ENCODE measurements at regions not wholly inside any gene's neighbourhood (a gene's known extent, or its start where the extent isn't known, plus 50 kb on each side); places are given as distances from the start of the nearest gene placed in this dataset.

GRCh38 chrX:45660477-45660876 is 459.8 kb upstream of the DIPK2B start:
- TF ChIP-seq, protein P1, sequence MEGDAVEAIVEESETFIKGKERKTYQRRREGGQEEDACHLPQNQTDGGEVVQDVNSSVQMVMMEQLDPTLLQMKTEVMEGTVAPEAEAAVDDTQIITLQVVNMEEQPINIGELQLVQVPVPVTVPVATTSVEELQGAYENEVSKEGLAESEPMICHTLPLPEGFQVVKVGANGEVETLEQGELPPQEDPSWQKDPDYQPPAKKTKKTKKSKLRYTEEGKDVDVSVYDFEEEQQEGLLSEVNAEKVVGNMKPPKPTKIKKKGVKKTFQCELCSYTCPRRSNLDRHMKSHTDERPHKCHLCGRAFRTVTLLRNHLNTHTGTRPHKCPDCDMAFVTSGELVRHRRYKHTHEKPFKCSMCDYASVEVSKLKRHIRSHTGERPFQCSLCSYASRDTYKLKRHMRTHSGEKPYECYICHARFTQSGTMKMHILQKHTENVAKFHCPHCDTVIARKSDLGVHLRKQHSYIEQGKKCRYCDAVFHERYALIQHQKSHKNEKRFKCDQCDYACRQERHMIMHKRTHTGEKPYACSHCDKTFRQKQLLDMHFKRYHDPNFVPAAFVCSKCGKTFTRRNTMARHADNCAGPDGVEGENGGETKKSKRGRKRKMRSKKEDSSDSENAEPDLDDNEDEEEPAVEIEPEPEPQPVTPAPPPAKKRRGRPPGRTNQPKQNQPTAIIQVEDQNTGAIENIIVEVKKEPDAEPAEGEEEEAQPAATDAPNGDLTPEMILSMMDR (IDR thresholded peaks at IDR 0.05) = no peak
- TF ChIP-seq EZH2 (IDR thresholded peaks at IDR 0.05) = no peak
- no peak for TF ChIP-seq EZH2phosphoT487 (IDR thresholded peaks at IDR 0.05)
- H3K4me3 Mint-ChIP-seq = no peak overlapping the region

GRCh38 chrX:45633419-45633818 is 432.7 kb upstream of the DIPK2B start:
- Mint-ChIP-seq H3K36me3 (no peaks in the 10 kb centered on the region), H3K27ac (no peak overlapping the region), H3K9me3 (peaks cover 14% of the 10 kb centered on the region), H3K4me1 (no peaks in the 10 kb centered on the region), H3K4me3 (no peak overlapping the region), H3K27me3 (ENCODE audit: insufficient read depth, low read depth) (no peaks in the 10 kb centered on the region)
- TF ChIP-seq EZH2phosphoT487 (IDR thresholded peaks at IDR 0.05) (no peak), EZH2 (IDR thresholded peaks at IDR 0.05) (no peak)
- TF ChIP-seq, protein P1 (IDR thresholded peaks at IDR 0.05) = no peak
- H3K36me3 ChIP-seq = no peaks in the 10 kb centered on the region
- H3K27ac ChIP-seq = no peak overlapping the region
- H3K4me1 ChIP-seq = no peaks in the 10 kb centered on the region
- peaks cover 14% of the 10 kb centered on the region for H3K9me3 ChIP-seq (ENCODE audit: low read depth)
- no peaks in the 10 kb centered on the region for H3K27me3 ChIP-seq
- no peak for DNase-seq (ENCODE audit: low spot score)
- no peak overlapping the region for H3K4me2 ChIP-seq
- H4K20me1 ChIP-seq (ENCODE audit: low read depth) = no peaks in the 10 kb centered on the region
- H3K4me3 ChIP-seq = no peak overlapping the region
- no peak overlapping the region for H3K9ac ChIP-seq
- H3K79me2 ChIP-seq (ENCODE audit: low read depth) = no peaks in the 10 kb centered on the region
- no peak overlapping the region for H2AFZ ChIP-seq (replicated peaks)
- no peaks in the 10 kb centered on the region for H3F3A ChIP-seq (ENCODE audit: low read depth)

More at GRCh38 chrX:45660477-45660876, 459.8 kb upstream of the DIPK2B start:
- Histone ChIP-seq H3K79me2 (ENCODE audit: low read depth) (no peaks in the 10 kb centered on the region), H3K9ac (no peak overlapping the region), H3K4me1 (no peaks in the 10 kb centered on the region), H3K9me3 (ENCODE audit: low read depth) (no peaks in the 10 kb centered on the region), H3F3A (ENCODE audit: low read depth) (no peaks in the 10 kb centered on the region), H3K36me3 (no peaks in the 10 kb centered on the region), H4K20me1 (ENCODE audit: low read depth) (no peaks in the 10 kb centered on the region), H2AFZ (replicated peaks) (no peak overlapping the region), H3K4me2 (no peak overlapping the region), H3K4me3 (no peak overlapping the region), H3K27ac (no peak overlapping the region), H3K27me3 (no peaks in the 10 kb centered on the region)
- Mint-ChIP-seq H3K9me3 (no peaks in the 10 kb centered on the region), H3K4me1 (no peaks in the 10 kb centered on the region), H3K36me3 (no peaks in the 10 kb centered on the region), H3K27ac (no peak overlapping the region), H3K27me3 (ENCODE audit: insufficient read depth, low read depth) (no peaks in the 10 kb centered on the region)
- DNase-seq (ENCODE audit: low spot score) = no peak

DNA sequence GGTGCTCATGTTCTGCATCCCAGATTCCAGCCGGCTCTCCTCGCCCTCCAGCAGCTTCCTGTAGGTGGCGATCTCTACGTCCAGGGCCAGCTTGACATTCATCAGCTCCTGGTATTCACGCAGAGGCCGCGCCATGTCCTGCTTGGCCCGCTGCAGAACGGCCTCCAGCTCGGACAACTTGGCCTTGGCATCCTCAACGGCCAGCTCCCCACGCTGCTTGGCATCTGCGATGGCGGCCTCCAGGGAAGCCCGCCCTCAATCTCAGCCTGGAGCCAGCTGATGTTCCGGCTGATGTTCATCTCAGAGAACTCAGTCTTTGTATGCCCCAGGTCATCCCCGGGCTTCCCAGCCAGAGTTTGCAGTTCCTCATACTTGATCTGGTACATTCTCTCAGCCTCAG is 431.8 kb upstream of the DIPK2B start:
- Histone ChIP-seq H3K4me3 (no peak overlapping the region), H3K4me2 (no peak overlapping the region), H3K9me3 (ENCODE audit: low read depth) (peaks cover 11% of the 10 kb centered on the region), H3K9ac (no peak overlapping the region), H4K20me1 (ENCODE audit: low read depth) (no peaks in the 10 kb centered on the region), H3K27ac (no peak overlapping the region), H3K27me3 (no peaks in the 10 kb centered on the region), H3K36me3 (no peaks in the 10 kb centered on the region), H2AFZ (replicated peaks) (no peak overlapping the region), H3F3A (ENCODE audit: low read depth) (no peaks in the 10 kb centered on the region), H3K79me2 (ENCODE audit: low read depth) (no peaks in the 10 kb centered on the region), H3K4me1 (no peaks in the 10 kb centered on the region)
- peaks cover 14% of the 10 kb centered on the region for H3K9me3 Mint-ChIP-seq
- no peak overlapping the region for H3K27ac Mint-ChIP-seq
- no peaks in the 10 kb centered on the region for H3K4me1 Mint-ChIP-seq
- peaks cover 2% of the 10 kb centered on the region for H3K27me3 Mint-ChIP-seq (ENCODE audit: insufficient read depth, low read depth)
- H3K36me3 Mint-ChIP-seq = no peaks in the 10 kb centered on the region
- no peak for TF ChIP-seq EZH2phosphoT487 (IDR thresholded peaks at IDR 0.05)
- no peak for TF ChIP-seq EZH2 (IDR thresholded peaks at IDR 0.05)
- no peak overlapping the region for H3K4me3 Mint-ChIP-seq
- no peak for DNase-seq (ENCODE audit: low spot score)

GRCh38 chrX:45630078-45630477 is 429.4 kb upstream of the DIPK2B start:
- no peak overlapping the region for H3K4me2 ChIP-seq
- H3K9me3 ChIP-seq (ENCODE audit: low read depth) = peaks cover 3% of the 10 kb centered on the region
- H3K79me2 ChIP-seq (ENCODE audit: low read depth) = no peaks in the 10 kb centered on the region
- no peaks in the 10 kb centered on the region for H3K4me1 Mint-ChIP-seq
- H3K4me1 ChIP-seq = no peaks in the 10 kb centered on the region
- H3K4me3 ChIP-seq = no peak overlapping the region
- H4K20me1 ChIP-seq (ENCODE audit: low read depth) = no peaks in the 10 kb centered on the region
- H3K27ac Mint-ChIP-seq = no peak overlapping the region
- peaks cover 14% of the 10 kb centered on the region for H3K9me3 Mint-ChIP-seq
- H3F3A ChIP-seq (ENCODE audit: low read depth) = no peaks in the 10 kb centered on the region
- H3K9ac ChIP-seq = no peak overlapping the region
- H3K36me3 Mint-ChIP-seq = no peaks in the 10 kb centered on the region
- no peak for TF ChIP-seq EZH2 (IDR thresholded peaks at IDR 0.05)
- TF ChIP-seq, protein P1 (IDR thresholded peaks at IDR 0.05) = no peak
- no peak for TF ChIP-seq EZH2phosphoT487 (IDR thresholded peaks at IDR 0.05)
- no peak overlapping the region for H3K4me3 Mint-ChIP-seq
- H3K27me3 ChIP-seq = no peaks in the 10 kb centered on the region
- DNase-seq (ENCODE audit: low spot score) = no peak
- H3K36me3 ChIP-seq = no peaks in the 10 kb centered on the region
- peaks cover 2% of the 10 kb centered on the region for H3K27me3 Mint-ChIP-seq (ENCODE audit: insufficient read depth, low read depth)
- H3K27ac ChIP-seq = no peak overlapping the region
- H2AFZ ChIP-seq (replicated peaks) = no peak overlapping the region

All from neural progenitor cell (in vitro differentiated cells).